ENCODE measurements at regions not wholly inside any gene's neighbourhood (a gene's known extent, or its start where the extent isn't known, plus 50 kb on each side); places are given as distances from the start of the nearest gene placed in this dataset.

- no peak for ATAC-seq
- TF ChIP-seq TOX (CRISPR knock-in tag; IDR thresholded peaks at IDR 0.05; ENCODE audit: borderline replicate concordance) (no peak), BACH2 (CRISPR knock-in tag; IDR thresholded peaks at IDR 0.05; ENCODE audit: borderline replicate concordance) (no peak), ZNF565 (CRISPR knock-in tag; conservative IDR thresholded peaks at IDR 0.05; ENCODE audit: low read depth) (no peak), POU6F1 (CRISPR knock-in tag; IDR thresholded peaks at IDR 0.05; ENCODE audit: borderline replicate concordance, low read depth) (no peak), RARB (CRISPR knock-in tag; IDR thresholded peaks at IDR 0.05) (no peak), SNAI2 (CRISPR knock-in tag; IDR thresholded peaks at IDR 0.05) (no peak)
Observed at GRCh38 chr13:109843695-109844094, 57.3 kb upstream of the IRS2 start.

GRCh38 chr13:109842212-109842920, 56.0 kb upstream of the IRS2 start:
- TF ChIP-seq CSRNP3 (CRISPR knock-in tag; IDR thresholded peaks at IDR 0.05) (no peak), ZFP30 (CRISPR knock-in tag; IDR thresholded peaks at IDR 0.05) (no peak), PATZ1 (CRISPR knock-in tag; IDR thresholded peaks at IDR 0.05; ENCODE audit: borderline replicate concordance) (no peak)
- ATAC-seq: no peak

GRCh38 chr13:109840893-109841287, 54.5 kb upstream of the IRS2 start:
- no peak; the same call in 2 of the 3 replicates for ATAC-seq
- TF ChIP-seq SNAI2 (CRISPR knock-in tag; IDR thresholded peaks at IDR 0.05) (no peak), RARB (CRISPR knock-in tag; IDR thresholded peaks at IDR 0.05) (no peak), ARNTL (CRISPR knock-in tag; IDR thresholded peaks at IDR 0.05; ENCODE audit: borderline replicate concordance, low read depth) (no peak), TOX (CRISPR knock-in tag; IDR thresholded peaks at IDR 0.05; ENCODE audit: borderline replicate concordance) (no peak), ZNF70 (CRISPR knock-in tag; IDR thresholded peaks at IDR 0.05) (no peak), ZFP30 (CRISPR knock-in tag; IDR thresholded peaks at IDR 0.05) (no peak), ESRRG (CRISPR knock-in tag; IDR thresholded peaks at IDR 0.05) (no peak), OSR1 (CRISPR knock-in tag; IDR thresholded peaks at IDR 0.05) (no peak), ZC3H10 (CRISPR knock-in tag; IDR thresholded peaks at IDR 0.05) (no peak), ZNF8 (CRISPR knock-in tag; IDR thresholded peaks at IDR 0.05) (no peak), PATZ1 (CRISPR knock-in tag; IDR thresholded peaks at IDR 0.05; ENCODE audit: borderline replicate concordance) (no peak), TSHZ2 (CRISPR knock-in tag; IDR thresholded peaks at IDR 0.05) (no peak), PPARA (CRISPR knock-in tag; IDR thresholded peaks at IDR 0.05; ENCODE audit: borderline replicate concordance) (no peak), GLIS3 (CRISPR knock-in tag; IDR thresholded peaks at IDR 0.05) (no peak), CSDC2 (CRISPR knock-in tag; IDR thresholded peaks at IDR 0.05) (no peak), ISL1 (CRISPR knock-in tag; IDR thresholded peaks at IDR 0.05) (no peak), CSRNP3 (CRISPR knock-in tag; IDR thresholded peaks at IDR 0.05) (no peak), TCF4 (CRISPR knock-in tag; IDR thresholded peaks at IDR 0.05; ENCODE audit: borderline replicate concordance) (no peak), CREB5 (CRISPR knock-in tag; IDR thresholded peaks at IDR 0.05; ENCODE audit: low read depth) (no peak)
